ENCODE measurements at regions not wholly inside any gene's neighbourhood (a gene's known extent, or its start where the extent isn't known, plus 50 kb on each side); places are given as distances from the start of the nearest gene placed in this dataset.

GRCh38 chr13:106001443-106001842 is 534.0 kb downstream of the EFNB2 start:
- Histone ChIP-seq H3K4me1 (peaks cover 0 to 1% (median 0%) of the 10 kb centered on the region in 3 donors), H3K27ac (no peak overlapping the region), H3K4me3 (no peak overlapping the region), H3K36me3 (no peaks in the 10 kb centered on the region), H3K27me3 (no peaks in the 10 kb centered on the region), H3K9me3 (no peaks in the 10 kb centered on the region)
- WGBS, 2 donors (ENCODE audit: low coverage in 1 of 2): 100% methylated on average over 1 of the region's 2 CpGs
- no peak for ATAC-seq
- no peak for TF ChIP-seq POLR2AphosphoS5 (IDR thresholded peaks at IDR 0.05)
- no peak for TF ChIP-seq CTCF (IDR thresholded peaks at IDR 0.05)
- TF ChIP-seq EP300 (IDR thresholded peaks at IDR 0.05): no peak
- no peak for TF ChIP-seq POLR2A (IDR thresholded peaks at IDR 0.05)

GRCh38 chr13:105997581-105998550 is 537.6 kb downstream of the EFNB2 start:
- TF ChIP-seq CTCF (IDR thresholded peaks at IDR 0.05) (no peak), POLR2A (IDR thresholded peaks at IDR 0.05) (no peak), EP300 (IDR thresholded peaks at IDR 0.05) (no peak), POLR2AphosphoS5 (IDR thresholded peaks at IDR 0.05) (no peak)
- Histone ChIP-seq H3K27ac (no peak overlapping the region), H3K9me3 (no peaks in the 10 kb centered on the region), H3K36me3 (no peaks in the 10 kb centered on the region), H3K4me3 (no peak overlapping the region), H3K27me3 (no peaks in the 10 kb centered on the region), H3K4me1 (no peaks in the 10 kb centered on the region)
- 71 to 76% methylated on average over 10 to 18 of the region's 29 CpGs for WGBS, 2 donors (ENCODE audit: low coverage in 1 of 2)
- no peak for ATAC-seq

GRCh38 chr13:105996391-105997025 is 539.0 kb downstream of the EFNB2 start:
- WGBS, 2 donors (ENCODE audit: low coverage in 1 of 2): 80 to 96% methylated on average over 4 to 12 of the region's 13 CpGs
- H3K36me3 ChIP-seq: no peaks in the 10 kb centered on the region
- no peaks in the 10 kb centered on the region for H3K27me3 ChIP-seq
- TF ChIP-seq EP300 (IDR thresholded peaks at IDR 0.05) (no peak), CTCF (IDR thresholded peaks at IDR 0.05) (no peak), POLR2A (IDR thresholded peaks at IDR 0.05) (no peak), POLR2AphosphoS5 (IDR thresholded peaks at IDR 0.05) (no peak)
- ATAC-seq: no peak
- H3K9me3 ChIP-seq: no peaks in the 10 kb centered on the region
- no peak overlapping the region for H3K4me3 ChIP-seq
- H3K27ac ChIP-seq: no peak overlapping the region
- H3K4me1 ChIP-seq: no peaks in the 10 kb centered on the region

- 79 to 95% methylated on average over 2 to 5 of the region's 5 CpGs for WGBS, 2 donors (ENCODE audit: low coverage in 1 of 2)
- ATAC-seq: no peak
- Histone ChIP-seq H3K27me3 (no peaks in the 10 kb centered on the region), H3K27ac (no peak overlapping the region), H3K4me1 (no peaks in the 10 kb centered on the region), H3K4me3 (no peak overlapping the region), H3K9me3 (no peaks in the 10 kb centered on the region), H3K36me3 (no peaks in the 10 kb centered on the region)
- TF ChIP-seq EP300 (IDR thresholded peaks at IDR 0.05): no peak
Measured at GRCh38 chr13:105994340-105994739, 541.1 kb downstream of the EFNB2 start.

GRCh38 chr13:105991622-105992277 is 543.7 kb downstream of the EFNB2 start:
- no peak for TF ChIP-seq POLR2A (IDR thresholded peaks at IDR 0.05)
- TF ChIP-seq CTCF (IDR thresholded peaks at IDR 0.05): no peak
- no peak for TF ChIP-seq POLR2AphosphoS5 (IDR thresholded peaks at IDR 0.05)
- no peak for TF ChIP-seq EP300 (IDR thresholded peaks at IDR 0.05)
- Histone ChIP-seq H3K4me1 (no peaks in the 10 kb centered on the region), H3K4me3 (no peak overlapping the region), H3K36me3 (no peaks in the 10 kb centered on the region), H3K27me3 (no peaks in the 10 kb centered on the region), H3K27ac (no peak overlapping the region), H3K9me3 (no peaks in the 10 kb centered on the region)
- 64 to 68% methylated on average over 3 to 4 of the region's 4 CpGs for WGBS, 2 donors (ENCODE audit: low coverage in 1 of 2)
- no peak for ATAC-seq

Data from gastroesophageal sphincter (tissue), 4 donors.